ENCODE measurements at regions not wholly inside any gene's neighbourhood (a gene's known extent, or its start where the extent isn't known, plus 50 kb on each side); places are given as distances from the start of the nearest gene placed in this dataset.
"Not testable (repeated sequence)": the region's sequence is repeated elsewhere in the genome, so short reads cannot be mapped to it uniquely, and the experiment has no call there.

DNA sequence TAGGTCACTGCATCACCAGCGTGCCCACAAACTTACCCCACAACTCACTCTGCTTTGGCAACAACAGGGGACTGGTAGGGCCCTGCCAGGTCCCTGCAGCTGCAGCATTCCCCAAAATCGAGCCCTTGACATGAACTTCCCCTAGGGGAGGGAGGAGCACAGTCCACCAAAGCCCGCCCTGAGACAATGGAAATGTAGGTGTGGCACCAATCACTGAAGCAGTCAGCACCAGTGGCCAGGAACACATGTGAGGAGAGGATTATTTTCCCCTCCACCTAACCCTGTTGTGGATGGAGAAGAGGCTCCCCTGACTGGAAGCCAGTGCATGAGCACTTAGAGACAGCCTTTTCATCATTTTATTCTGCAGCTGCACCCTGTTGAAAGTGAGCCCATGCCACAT is 573.8 kb downstream of the SOX5 start:
- Histone ChIP-seq H3K4me3 (ENCODE audit: low read depth, low read length) (no peak overlapping the region), H3K36me3 (ENCODE audit: control insufficient read depth, insufficient read depth, low read length) (no peaks in the 10 kb centered on the region), H3K27me3 (ENCODE audit: control insufficient read depth, insufficient read depth, low read length) (no peaks in the 10 kb centered on the region)
- TF ChIP-seq, protein P1, sequence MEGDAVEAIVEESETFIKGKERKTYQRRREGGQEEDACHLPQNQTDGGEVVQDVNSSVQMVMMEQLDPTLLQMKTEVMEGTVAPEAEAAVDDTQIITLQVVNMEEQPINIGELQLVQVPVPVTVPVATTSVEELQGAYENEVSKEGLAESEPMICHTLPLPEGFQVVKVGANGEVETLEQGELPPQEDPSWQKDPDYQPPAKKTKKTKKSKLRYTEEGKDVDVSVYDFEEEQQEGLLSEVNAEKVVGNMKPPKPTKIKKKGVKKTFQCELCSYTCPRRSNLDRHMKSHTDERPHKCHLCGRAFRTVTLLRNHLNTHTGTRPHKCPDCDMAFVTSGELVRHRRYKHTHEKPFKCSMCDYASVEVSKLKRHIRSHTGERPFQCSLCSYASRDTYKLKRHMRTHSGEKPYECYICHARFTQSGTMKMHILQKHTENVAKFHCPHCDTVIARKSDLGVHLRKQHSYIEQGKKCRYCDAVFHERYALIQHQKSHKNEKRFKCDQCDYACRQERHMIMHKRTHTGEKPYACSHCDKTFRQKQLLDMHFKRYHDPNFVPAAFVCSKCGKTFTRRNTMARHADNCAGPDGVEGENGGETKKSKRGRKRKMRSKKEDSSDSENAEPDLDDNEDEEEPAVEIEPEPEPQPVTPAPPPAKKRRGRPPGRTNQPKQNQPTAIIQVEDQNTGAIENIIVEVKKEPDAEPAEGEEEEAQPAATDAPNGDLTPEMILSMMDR (IDR thresholded peaks at IDR 0.05; ENCODE audit: insufficient read depth, low read length, poor library complexity, severe bottlenecking) = no peak
- DNase-seq (ENCODE audit: low read depth) = no peak

DNA sequence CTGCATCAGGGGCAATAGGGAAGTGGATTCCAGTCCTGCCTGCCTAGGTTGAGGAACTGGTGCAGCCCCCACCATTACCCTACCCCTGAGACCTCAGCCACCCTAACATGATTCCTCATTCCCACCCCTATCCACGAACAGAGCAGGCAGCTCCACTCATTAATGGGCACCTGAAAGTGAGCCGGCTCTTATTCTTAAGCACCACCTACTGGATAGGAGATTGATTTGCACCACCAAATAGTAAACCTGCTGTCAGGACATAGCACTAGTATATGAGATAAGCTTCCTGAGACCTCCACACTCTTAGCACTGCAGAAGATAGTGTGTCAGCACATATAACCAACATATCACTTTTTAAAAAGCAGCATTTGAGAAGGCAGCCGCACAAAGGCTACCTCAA is 573.2 kb downstream of the SOX5 start:
- TF ChIP-seq, protein P1 (IDR thresholded peaks at IDR 0.05; ENCODE audit: insufficient read depth, low read length, poor library complexity, severe bottlenecking) = no peak
- Histone ChIP-seq H3K36me3 (ENCODE audit: control insufficient read depth, insufficient read depth, low read length) (no peaks in the 10 kb centered on the region), H3K4me3 (ENCODE audit: low read depth, low read length) (no peak overlapping the region), H3K27me3 (ENCODE audit: control insufficient read depth, insufficient read depth, low read length) (no peaks in the 10 kb centered on the region)
- DNase-seq (ENCODE audit: low read depth) = no peak

DNA sequence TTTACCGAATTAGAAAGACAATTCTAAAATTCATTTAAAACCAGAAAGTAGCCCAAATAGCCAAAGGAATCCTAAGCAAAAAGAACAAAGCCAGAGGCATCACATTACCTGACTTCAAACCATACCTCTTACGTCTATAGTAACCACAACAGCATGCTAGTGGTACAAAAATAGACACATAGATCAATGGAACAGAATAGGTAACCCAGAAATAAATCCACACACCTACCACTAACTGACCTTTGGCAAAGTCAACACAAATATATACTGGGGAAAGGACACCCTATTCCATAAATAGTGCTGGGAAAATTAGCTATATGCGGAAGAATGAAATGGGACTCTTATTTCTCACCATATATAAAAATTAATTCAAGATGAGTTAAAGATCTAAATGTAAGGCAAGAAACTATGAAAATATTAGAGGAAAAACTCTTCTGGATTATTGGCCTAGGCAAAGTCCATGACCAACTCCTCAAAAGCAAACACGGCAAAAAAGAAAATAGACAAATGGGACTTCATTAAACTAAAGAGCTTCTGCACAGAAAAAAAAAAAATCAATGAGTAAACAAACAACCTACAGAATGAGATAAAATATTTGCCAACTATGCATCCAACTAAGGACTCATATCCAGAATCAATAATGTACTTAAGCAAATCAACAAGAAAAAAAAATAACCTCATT is 568.9 kb downstream of the SOX5 start:
- no peak for DNase-seq (ENCODE audit: low read depth)
- H3K4me3 ChIP-seq (ENCODE audit: low read depth, low read length) = no peak overlapping the region
- TF ChIP-seq, protein P1 (IDR thresholded peaks at IDR 0.05; ENCODE audit: insufficient read depth, low read length, poor library complexity, severe bottlenecking) = no peak
- H3K36me3 ChIP-seq (ENCODE audit: control insufficient read depth, insufficient read depth, low read length) = no peaks in the 10 kb centered on the region
- no peaks in the 10 kb centered on the region for H3K27me3 ChIP-seq (ENCODE audit: control insufficient read depth, insufficient read depth, low read length)

DNA sequence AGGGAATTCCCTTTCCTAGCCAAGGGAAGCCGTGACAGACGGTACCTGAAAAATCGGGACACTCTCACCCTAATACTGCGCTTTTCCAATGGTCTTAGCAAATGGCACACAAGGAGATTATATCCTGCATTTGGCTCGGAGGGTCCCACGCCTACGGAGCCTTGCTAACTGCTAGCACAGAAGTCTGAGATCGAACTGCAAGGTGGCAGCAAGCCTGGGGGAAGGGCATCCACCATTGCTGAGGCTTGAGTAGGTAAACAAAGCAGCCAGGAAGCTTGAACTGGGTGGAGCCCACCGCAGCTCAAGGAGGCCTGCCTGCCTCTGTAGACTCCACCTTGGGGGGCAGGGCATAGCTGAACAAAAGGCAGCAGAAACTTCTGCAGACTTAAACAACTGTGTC is 560.6 kb downstream of the SOX5 start:
- not testable (repeated sequence) for H3K4me3 ChIP-seq (ENCODE audit: low read depth, low read length); DNase-seq (ENCODE audit: low read depth); H3K27me3 ChIP-seq (ENCODE audit: control insufficient read depth, insufficient read depth, low read length); H3K36me3 ChIP-seq (ENCODE audit: control insufficient read depth, insufficient read depth, low read length)

DNA sequence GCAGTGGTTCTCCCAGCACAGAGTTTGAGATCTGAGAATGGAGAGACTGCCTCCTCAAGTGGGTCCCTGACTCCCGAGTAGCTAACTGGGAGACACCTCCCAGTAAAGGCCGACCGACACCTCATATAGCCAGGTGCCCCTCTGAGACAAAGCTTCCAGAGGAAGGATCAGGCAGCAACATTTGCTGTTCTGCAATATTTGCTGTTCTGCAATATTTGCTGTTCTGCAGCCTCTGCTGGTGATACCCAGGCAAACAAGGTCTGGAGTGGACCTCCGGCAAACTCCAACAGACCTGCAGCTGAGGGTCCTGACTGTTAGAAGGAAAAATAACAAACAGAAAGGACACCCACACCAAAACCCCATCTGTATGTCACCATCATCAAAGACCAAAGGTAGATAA is 560.2 kb downstream of the SOX5 start:
- not testable (repeated sequence) for H3K36me3 ChIP-seq (ENCODE audit: control insufficient read depth, insufficient read depth, low read length); DNase-seq (ENCODE audit: low read depth); H3K4me3 ChIP-seq (ENCODE audit: low read depth, low read length); H3K27me3 ChIP-seq (ENCODE audit: control insufficient read depth, insufficient read depth, low read length)

DNA sequence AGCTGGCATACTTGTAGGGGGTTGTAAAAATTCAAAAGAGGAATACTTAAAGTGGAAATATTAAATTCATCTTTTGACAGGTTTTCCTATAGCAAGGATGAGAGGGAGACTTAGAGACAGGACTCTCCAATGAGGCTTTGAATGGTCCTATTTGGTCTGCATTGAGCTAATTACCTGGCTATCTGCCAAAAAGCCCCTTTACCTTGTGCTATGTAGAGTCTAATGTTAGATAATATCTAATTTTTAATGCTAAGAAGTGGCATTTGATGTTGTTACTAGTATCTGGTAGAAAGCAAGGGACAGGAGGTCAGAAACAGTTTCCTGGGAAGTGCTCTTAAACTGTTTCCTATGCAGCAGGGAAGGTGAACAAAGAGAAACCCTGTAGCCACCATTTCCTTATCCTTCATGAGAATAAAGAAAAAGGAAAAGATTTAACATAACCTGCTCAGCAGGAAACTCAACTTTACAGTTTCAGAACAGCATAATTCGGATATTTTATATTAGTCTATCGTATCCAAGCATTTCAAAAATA is 550.0 kb downstream of the SOX5 start:
- no peak for DNase-seq (ENCODE audit: low read depth)
- TF ChIP-seq, protein P1 (IDR thresholded peaks at IDR 0.05; ENCODE audit: insufficient read depth, low read length, poor library complexity, severe bottlenecking) = no peak
- Histone ChIP-seq H3K4me3 (ENCODE audit: low read depth, low read length) (no peak overlapping the region), H3K27me3 (ENCODE audit: control insufficient read depth, insufficient read depth, low read length) (no peaks in the 10 kb centered on the region), H3K36me3 (ENCODE audit: control insufficient read depth, insufficient read depth, low read length) (no peaks in the 10 kb centered on the region)

DNA sequence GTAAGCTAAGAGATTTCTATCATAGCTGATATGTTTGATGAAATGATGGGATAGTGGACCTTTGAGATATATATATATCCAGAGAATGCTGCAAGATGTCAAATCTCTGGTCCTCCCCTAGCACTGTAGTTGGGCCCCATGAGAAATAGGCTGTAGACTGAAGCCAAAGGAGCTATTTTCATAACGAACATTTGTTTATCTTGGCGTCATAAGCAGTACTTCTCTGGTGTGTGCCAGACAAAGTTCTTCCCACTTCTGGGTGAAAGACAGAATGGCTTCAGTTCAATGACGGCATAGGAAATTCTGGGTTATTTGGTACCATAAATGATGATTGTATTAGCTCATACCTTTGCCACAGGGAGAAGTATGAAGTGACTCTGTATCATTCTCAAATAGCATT is 534.3 kb downstream of the SOX5 start:
- TF ChIP-seq, protein P1 (IDR thresholded peaks at IDR 0.05; ENCODE audit: insufficient read depth, low read length, poor library complexity, severe bottlenecking) = no peak
- Histone ChIP-seq H3K4me3 (ENCODE audit: low read depth, low read length) (no peak overlapping the region), H3K36me3 (ENCODE audit: control insufficient read depth, insufficient read depth, low read length) (no peaks in the 10 kb centered on the region), H3K27me3 (ENCODE audit: control insufficient read depth, insufficient read depth, low read length) (no peaks in the 10 kb centered on the region)
- no peak for DNase-seq (ENCODE audit: low read depth)

Measured in kidney epithelial cell (primary cell).